AG10803 (cell line): ENCODE measurements at regions not wholly inside any gene's neighbourhood (a gene's known extent, or its start where the extent isn't known, plus 50 kb on each side); places are given as distances from the start of the nearest gene placed in this dataset.

Experiments used
- DNase-seq: peaks from one replicate; pipeline ENCODE4 v3.0.0; 2010; ENCODE audit warnings: low read depth
- H3K4me3 ChIP-seq: 2 replicates; pipeline ENCODE4 v1.5.1; 2011; ENCODE audit warnings: mild to moderate bottlenecking, low read length, control low read depth
- TF ChIP-seq, protein P1 (sequence below): conservative IDR thresholded peaks from 2 replicates; pipeline ENCODE4 v1.5.1; 2011; ENCODE audit warnings: mild to moderate bottlenecking, low read length, control low read depth, inconsistent platforms

DNA sequence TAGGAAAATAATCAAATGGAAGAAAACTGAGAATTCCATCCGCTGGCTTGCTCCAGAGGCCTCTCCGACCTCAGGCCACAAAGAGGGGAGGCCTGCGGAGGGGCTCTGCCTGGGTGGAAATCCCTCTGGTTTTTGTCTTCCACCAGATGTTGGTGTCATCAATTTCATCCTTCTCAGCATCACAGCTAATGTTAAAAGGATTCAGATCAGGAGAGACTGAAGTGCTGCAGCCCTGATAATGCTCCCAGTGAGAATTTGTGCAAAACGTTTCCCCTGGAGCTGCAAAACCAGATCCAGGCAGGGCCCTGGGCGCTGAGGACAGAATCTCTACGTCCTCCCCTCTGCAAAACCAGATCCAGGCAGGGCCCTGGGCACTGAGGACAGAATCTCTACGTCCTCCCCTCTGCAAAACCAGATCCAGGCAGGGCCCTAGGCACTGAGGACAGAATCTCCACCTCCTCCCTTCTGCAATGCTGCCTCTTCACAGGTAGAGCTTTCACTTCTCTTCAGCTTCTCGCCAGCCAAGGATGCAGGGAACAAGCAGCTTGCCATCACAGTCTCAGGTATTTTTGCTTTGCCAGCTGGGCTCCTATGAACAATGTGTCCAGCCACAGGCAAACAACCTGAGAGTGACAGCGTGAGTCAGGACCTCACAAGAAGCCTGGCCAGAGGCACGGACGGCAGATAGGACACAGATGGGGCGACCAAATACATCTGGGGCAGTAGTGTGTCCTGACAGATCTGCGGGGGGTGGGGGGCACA, 81.2 kb downstream of the TMEM18 start:
- TF ChIP-seq, protein P1, sequence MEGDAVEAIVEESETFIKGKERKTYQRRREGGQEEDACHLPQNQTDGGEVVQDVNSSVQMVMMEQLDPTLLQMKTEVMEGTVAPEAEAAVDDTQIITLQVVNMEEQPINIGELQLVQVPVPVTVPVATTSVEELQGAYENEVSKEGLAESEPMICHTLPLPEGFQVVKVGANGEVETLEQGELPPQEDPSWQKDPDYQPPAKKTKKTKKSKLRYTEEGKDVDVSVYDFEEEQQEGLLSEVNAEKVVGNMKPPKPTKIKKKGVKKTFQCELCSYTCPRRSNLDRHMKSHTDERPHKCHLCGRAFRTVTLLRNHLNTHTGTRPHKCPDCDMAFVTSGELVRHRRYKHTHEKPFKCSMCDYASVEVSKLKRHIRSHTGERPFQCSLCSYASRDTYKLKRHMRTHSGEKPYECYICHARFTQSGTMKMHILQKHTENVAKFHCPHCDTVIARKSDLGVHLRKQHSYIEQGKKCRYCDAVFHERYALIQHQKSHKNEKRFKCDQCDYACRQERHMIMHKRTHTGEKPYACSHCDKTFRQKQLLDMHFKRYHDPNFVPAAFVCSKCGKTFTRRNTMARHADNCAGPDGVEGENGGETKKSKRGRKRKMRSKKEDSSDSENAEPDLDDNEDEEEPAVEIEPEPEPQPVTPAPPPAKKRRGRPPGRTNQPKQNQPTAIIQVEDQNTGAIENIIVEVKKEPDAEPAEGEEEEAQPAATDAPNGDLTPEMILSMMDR = no peak
- DNase-seq = no peak
- no peak overlapping the region for H3K4me3 ChIP-seq

DNA sequence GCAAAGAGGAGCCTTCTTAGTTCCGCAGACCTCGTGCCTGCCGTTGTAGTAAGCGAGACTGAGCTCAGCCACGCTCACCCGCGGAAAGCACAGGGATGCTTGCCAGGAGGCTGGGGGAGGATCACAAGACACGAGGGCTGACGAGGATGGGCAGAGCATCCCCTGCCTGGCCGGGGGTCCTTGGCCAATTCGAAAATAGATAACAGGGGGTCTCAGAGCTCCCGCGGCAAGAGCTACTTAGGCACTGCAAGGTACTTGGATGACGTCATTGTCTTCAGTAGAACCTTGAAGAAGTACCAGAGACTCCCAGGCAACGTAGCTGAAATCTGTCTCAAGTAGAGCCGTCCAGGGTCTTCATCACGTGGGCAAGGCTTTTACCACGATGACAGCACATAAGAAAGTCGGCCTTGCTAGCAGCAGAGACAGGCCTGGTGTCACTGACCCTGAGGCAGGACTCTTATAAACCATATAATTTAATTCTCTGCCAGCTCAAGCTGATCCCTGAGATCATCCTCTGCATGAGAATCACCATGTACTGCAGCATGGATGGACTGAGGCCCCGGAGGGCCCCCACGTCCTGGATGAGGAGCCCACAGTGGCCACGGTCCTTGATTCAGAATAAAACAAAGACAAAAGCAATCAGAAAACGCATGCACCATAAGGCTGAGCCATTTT, 81.9 kb downstream of the TMEM18 start:
- no peak for DNase-seq
- no peak overlapping the region for H3K4me3 ChIP-seq
- TF ChIP-seq, protein P1 = no peak

DNA sequence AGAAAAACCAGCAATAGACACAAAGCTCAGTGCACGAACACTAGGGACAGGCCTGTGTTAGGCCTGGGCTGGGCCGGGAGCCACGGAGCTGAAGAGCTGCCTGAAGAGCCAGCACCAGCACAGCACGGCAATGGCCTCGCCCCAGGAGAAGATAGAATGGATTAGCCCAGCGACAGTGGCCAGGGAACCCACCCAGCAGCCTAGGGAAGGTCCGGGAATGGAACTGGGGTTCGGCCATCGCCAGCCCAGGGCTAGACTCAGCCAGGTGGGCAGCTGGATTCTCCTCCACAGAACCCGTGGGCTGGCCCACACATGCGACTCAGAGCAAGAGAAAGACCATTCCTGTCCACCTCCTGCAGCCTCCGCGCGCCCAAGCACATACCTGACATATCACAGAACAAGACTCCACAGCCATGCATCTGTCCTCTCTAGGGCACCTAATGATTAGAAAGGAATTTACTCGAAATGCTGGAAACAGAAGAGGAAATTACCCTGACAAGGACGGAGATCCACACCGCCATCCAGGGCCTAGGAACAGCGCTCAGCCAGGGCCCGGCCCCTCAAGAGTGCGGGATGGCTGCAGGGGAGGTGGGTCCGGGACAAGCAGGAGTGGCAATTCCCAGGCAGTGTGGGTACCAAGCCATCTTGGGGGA, 82.8 kb downstream of the TMEM18 start:
- DNase-seq = no peak
- no peak overlapping the region for H3K4me3 ChIP-seq
- TF ChIP-seq, protein P1 = no peak

DNA sequence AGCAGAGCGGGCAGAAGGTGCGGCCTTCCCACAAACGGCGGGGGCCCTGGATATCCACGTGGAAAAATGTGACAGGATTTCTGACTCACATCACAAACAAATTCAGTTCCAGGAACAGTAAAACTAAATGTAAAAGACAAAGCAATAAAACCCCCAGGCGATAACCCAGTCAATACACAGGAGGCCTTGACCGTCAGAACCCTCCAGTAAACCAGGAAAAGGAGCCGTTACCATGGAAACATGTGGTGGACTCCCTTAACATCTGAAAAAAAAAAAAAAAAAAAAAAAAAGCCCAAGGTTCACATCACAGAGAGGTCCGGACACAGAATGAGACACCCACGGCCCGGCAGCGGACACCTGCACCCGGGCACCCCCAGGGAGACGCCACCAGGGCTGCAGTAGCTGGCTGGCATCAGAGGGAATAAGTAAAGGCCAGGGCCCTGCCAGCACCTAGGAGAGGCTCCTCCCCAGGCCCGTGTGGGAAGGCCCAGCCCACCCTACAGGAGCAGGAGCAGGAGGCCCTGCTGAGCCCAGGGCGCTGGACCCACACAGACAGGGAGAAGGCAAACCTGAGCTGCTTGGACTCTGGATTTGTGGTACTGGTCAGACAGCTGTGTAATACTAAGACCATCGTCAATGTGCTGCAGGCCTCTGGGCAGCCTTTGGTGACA, 83.7 kb downstream of the TMEM18 start:
- no peak overlapping the region for H3K4me3 ChIP-seq
- TF ChIP-seq, protein P1 = no peak
- DNase-seq = no peak

DNA sequence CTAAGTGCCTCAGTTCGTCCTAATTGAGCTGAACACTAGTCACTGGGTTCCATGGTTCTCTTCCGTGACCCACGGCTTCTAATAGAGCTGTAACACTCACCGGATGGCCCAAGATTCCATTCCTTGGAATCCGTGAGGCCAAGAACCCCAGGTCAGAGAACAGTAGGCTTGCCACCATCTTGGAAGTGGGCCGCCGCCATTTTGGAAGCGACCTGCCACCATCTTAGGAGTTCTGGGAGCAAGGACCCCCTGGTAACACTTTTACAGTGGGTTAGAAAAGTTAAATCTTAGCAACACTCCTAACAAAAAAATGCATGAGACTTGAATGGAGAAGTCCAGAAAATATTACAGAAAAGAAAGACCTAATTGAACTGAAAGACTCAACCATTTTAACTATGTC, 84.5 kb downstream of the TMEM18 start:
- TF ChIP-seq, protein P1 = no peak
- no peak overlapping the region for H3K4me3 ChIP-seq
- no peak for DNase-seq

DNA sequence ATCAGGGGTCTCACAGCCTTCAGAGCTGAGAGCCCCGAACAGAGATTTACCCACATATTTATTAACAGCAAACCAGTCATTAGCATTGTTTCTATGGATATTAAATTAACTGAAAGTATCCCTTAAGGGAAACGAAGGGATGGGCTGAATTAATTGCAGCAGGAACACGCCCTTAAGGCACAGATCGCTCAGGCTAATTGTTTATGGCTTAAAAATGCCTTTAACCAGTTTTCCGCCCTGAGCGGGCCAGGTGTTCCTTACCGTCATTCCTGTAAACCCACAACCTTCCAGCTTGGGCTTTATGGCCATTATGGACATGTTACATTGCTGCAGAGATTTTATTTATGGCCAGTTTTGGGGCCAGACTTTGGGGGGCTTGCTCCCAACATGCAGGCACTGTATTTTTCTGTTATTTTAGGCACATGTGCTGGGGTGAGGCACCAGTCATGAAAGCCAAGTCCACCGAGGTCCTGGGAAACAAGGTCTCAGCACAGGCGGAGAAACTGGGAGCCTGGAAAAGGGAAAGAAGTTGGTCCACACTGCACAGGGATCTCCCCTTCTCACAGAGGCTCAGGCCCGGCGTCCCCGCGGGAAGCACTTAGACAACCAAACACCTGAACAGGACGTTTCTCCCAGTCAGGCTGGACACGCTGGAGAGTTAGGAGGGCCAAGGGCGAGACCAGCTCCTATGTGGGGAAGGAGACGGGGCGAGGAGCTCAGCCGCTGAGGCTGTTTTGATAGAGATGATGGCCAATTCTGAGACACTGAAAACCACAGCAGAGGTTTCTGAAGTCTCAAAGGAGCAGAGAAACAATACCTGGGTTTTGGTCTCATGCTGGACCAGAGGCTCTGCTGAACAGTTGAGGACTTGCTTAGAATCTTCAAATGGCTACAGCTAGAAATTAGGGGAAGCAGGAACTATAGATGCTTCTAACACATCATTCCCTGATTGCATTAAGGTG, 86.7 kb downstream of the TMEM18 start:
- DNase-seq = no peak
- TF ChIP-seq, protein P1 = no peak
- H3K4me3 ChIP-seq = no peak overlapping the region
